ENCODE measurements at regions not wholly inside any gene's neighbourhood (a gene's known extent, or its start where the extent isn't known, plus 50 kb on each side); places are given as distances from the start of the nearest gene placed in this dataset.

DNA sequence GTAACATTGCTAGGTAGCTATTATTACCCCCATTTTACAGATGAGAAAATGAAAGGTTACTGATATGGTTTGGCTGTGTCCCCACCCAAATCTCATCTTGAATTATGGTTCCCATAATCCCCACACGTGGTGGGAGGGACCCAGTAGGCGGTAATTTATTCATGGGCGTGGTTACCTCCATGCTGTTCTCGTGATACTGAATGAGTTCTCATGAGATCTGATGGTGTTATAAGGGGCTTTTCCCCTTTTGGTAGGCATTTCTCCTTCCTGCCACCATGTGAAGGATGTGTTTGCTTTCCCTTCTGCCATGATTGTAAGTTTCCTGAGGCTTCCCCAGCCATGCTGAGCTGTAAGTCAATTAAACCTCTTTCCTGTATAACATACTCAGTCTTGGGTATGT, 252.1 kb downstream of the OPA1 start:
- intact Hi-C loops (cut with DNase I) = no loop called here
- TF ChIP-seq POLR2AphosphoS5 (IDR thresholded peaks at IDR 0.05) (no peak), POLR2A (IDR thresholded peaks at IDR 0.05; ENCODE audit: low read depth) (no peak), CTCF (IDR thresholded peaks at IDR 0.05) (no peak), EP300 (IDR thresholded peaks at IDR 0.05) (no peak)
- Histone ChIP-seq H3K4me1 (peaks cover 0 to 9% (median 0%) of the 10 kb centered on the region in 4 donors), H3K27me3 (no peaks in the 10 kb centered on the region), H3K9me3 (no peaks in the 10 kb centered on the region), H3K27ac (replicated peaks in 1 of 4) (no peak overlapping the region), H3K4me3 (no peak overlapping the region), H3K36me3 (no peaks in the 10 kb centered on the region)
- no peak for DNase-seq (ENCODE audit: extremely low spot score)
- 84% methylated on average over 4 of the region's 4 CpGs for WGBS

DNA sequence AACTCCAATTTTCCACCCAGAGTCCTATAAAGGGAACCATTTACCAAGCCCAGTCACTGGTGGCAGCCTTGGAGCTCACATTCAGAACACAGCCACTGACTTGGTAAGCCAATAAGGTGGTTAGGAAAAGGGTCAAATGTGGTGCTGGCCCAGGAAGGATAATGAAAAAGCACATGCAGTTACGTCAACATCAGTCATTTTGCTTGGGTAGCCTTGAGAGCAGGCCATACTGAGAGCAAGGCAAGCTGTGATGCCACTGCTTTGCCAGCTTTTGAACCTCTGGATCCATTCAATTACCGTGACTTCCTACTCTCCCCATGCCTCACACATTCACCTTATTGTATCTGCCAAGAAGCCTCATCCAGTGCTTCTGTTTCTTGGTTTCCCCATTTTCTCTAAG, 253.6 kb downstream of the OPA1 start:
- no peak for TF ChIP-seq EP300 (IDR thresholded peaks at IDR 0.05)
- no peak for TF ChIP-seq POLR2A (IDR thresholded peaks at IDR 0.05; ENCODE audit: low read depth)
- TF ChIP-seq CTCF (IDR thresholded peaks at IDR 0.05) = no peak
- no peak for TF ChIP-seq POLR2AphosphoS5 (IDR thresholded peaks at IDR 0.05)
- H3K4me1 ChIP-seq = peaks cover 4 to 7% (median 5%) of the 10 kb centered on the region in 4 donors
- H3K36me3 ChIP-seq = no peaks in the 10 kb centered on the region
- no peaks in the 10 kb centered on the region for H3K27me3 ChIP-seq
- H3K9me3 ChIP-seq = no peaks in the 10 kb centered on the region
- 100% methylated on average over 2 of the region's 2 CpGs for WGBS
- intact Hi-C loops (cut with DNase I) = no loop called here
- no peak overlapping the region for H3K4me3 ChIP-seq
- no peak for DNase-seq (ENCODE audit: extremely low spot score)
- no peak overlapping the region for H3K27ac ChIP-seq (replicated peaks in 1 of 4)

DNA sequence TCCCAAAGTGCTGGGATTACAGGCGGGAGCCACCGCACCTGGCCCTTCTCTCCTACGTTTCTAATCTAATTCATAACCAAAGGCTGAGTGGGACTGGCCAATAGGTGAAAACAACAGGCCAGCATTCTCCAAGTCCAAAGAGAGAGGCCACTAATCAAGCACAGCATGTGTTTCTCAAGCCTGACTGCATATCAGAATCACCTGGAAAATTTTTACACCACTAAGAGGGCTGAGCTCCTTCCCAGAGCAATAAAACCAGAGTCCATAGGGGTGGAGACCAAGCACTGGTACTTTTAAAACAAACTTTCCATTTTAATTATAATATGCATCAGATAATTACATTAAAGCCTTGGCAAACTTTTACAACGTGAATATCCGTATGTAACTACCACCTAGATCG, 254.4 kb downstream of the OPA1 start:
- H3K4me3 ChIP-seq = no peak overlapping the region
- H3K27ac ChIP-seq (replicated peaks in 1 of 4) = no peak overlapping the region
- H3K9me3 ChIP-seq = no peaks in the 10 kb centered on the region
- H3K36me3 ChIP-seq = no peaks in the 10 kb centered on the region
- 98% methylated on average over 6 of the region's 6 CpGs for WGBS
- H3K27me3 ChIP-seq = no peaks in the 10 kb centered on the region
- peaks cover 10 to 15% (median 13%) of the 10 kb centered on the region in 4 donors for H3K4me1 ChIP-seq
- no peak for TF ChIP-seq POLR2AphosphoS5 (IDR thresholded peaks at IDR 0.05)
- TF ChIP-seq POLR2A (IDR thresholded peaks at IDR 0.05; ENCODE audit: low read depth) = no peak
- no peak for TF ChIP-seq EP300 (IDR thresholded peaks at IDR 0.05)
- no peak for TF ChIP-seq CTCF (IDR thresholded peaks at IDR 0.05)
- intact Hi-C loops (cut with DNase I) = no loop called here
- no peak for DNase-seq (ENCODE audit: extremely low spot score)

DNA sequence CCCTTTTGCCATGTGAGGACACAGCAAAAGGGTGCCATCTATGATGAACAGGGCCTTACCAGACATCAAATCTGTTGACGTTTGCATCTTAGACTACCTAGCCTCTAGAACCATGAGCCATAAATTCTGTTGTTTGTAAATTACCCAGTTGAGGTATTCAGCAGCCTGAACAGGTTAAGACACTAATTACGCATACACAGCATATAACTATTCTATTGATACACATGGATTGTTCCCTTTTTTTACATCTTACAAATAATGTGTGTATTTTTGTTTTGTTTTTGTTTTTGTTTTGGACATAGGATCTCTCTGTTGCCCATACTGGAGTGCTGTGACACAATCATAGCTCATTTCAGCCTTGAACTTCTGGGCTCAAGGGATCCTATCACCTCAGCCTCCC, 255.5 kb downstream of the OPA1 start:
- TF ChIP-seq POLR2A (IDR thresholded peaks at IDR 0.05; ENCODE audit: low read depth) (no peak), EP300 (IDR thresholded peaks at IDR 0.05) (no peak), CTCF (IDR thresholded peaks at IDR 0.05) (no peak), POLR2AphosphoS5 (IDR thresholded peaks at IDR 0.05) (no peak)
- intact Hi-C loops (cut with DNase I) = no loop called here
- H3K36me3 ChIP-seq = no peaks in the 10 kb centered on the region
- no peak overlapping the region for H3K27ac ChIP-seq (replicated peaks in 1 of 4)
- peaks cover 12 to 21% (median 16%) of the 10 kb centered on the region in 4 donors for H3K4me1 ChIP-seq
- H3K9me3 ChIP-seq = no peaks in the 10 kb centered on the region
- H3K4me3 ChIP-seq = no peak overlapping the region
- H3K27me3 ChIP-seq = no peaks in the 10 kb centered on the region
- DNase-seq (ENCODE audit: extremely low spot score) = no peak
- 92% methylated on average over 2 of the region's 2 CpGs for WGBS

- WGBS = 100% methylated on average over 3 of the region's 5 CpGs
- TF ChIP-seq POLR2AphosphoS5 (IDR thresholded peaks at IDR 0.05) (no peak), POLR2A (IDR thresholded peaks at IDR 0.05; ENCODE audit: low read depth) (no peak), EP300 (IDR thresholded peaks at IDR 0.05) (no peak), CTCF (IDR thresholded peaks at IDR 0.05) (no peak)
- H3K4me1 ChIP-seq = peaks cover 12 to 23% (median 16%) of the 10 kb centered on the region in 4 donors
- no peaks in the 10 kb centered on the region for H3K27me3 ChIP-seq
- no peak overlapping the region for H3K4me3 ChIP-seq
- no peak overlapping the region for H3K27ac ChIP-seq (replicated peaks in 1 of 4)
- intact Hi-C loops (cut with DNase I) = no loop called here
- DNase-seq (ENCODE audit: extremely low spot score) = no peak
- no peaks in the 10 kb centered on the region for H3K36me3 ChIP-seq
- H3K9me3 ChIP-seq = no peaks in the 10 kb centered on the region
Measured at GRCh38 chr3:193850084-193850619, 257.1 kb downstream of the OPA1 start.
